HG03469 (cell line): ENCODE measurements at regions not wholly inside any gene's neighbourhood (a gene's known extent, or its start where the extent isn't known, plus 50 kb on each side); places are given as distances from the start of the nearest gene placed in this dataset.

ENCODE experiments used
- ATAC-seq: cut with Tn5 transposase; IDR thresholded peaks from one replicate; pipeline ENCODE4 v1.9.1; 2021; ENCODE audit warnings: mild to moderate bottlenecking, moderate library complexity, moderate number of reproducible peaks; ENCODE audit not compliant: unreplicated experiment

DNA sequence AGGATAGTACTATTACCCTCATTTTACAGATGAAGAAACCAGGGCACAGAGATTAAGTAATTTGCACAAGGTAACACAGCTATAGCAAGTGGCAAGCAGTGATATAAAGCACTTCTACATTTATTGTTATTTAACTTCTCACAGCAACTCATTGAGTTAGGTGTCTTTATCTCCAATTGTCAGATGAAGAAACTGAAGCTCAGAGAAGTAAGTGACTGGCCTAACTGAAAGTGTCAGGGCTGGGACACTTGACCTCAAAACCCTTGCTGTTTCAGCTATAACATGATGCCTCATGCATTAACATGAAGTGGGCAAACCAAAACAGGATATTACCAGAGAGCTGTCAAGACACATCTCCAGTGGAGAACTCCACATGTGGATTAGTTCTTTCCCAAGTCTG lies 65.8 kb upstream of the LEKR1 start:
- ATAC-seq = peak; percentile 88

GRCh38 chr3:156761007-156761406 lies 65.1 kb upstream of the LEKR1 start:
- no peak for ATAC-seq

GRCh38 chr3:156761713-156762451 lies 64.3 kb upstream of the LEKR1 start:
- no peak for ATAC-seq

DNA sequence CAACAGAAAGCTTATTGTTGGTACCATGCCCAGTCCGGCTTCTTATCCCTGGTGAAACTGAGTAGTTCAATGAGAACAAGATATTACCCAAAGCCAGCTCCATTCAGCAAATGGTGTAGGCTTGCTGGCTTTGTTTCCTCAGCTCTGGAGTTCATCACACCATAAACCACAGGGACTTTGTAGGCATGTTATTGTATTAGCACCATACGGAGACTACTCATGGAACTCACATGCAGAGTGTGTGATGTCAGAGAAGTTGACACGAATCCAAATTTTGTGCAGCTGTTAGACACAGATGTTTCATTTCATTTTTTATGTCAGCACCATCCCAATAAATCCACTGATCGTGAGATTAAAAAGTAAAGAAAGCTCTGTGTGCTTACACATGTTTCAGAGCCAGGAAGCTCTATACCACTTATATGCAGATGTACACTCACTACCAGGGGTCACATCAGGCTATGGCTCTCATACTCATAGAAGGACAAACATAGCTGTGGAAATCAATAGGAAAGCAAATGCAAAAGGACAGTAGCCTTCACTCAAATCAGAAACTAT lies 63.4 kb upstream of the LEKR1 start:
- no peak for ATAC-seq

- ATAC-seq = no peak
These were observed 62.8 kb upstream of the LEKR1 start for GRCh38 chr3:156763386-156763785.

DNA sequence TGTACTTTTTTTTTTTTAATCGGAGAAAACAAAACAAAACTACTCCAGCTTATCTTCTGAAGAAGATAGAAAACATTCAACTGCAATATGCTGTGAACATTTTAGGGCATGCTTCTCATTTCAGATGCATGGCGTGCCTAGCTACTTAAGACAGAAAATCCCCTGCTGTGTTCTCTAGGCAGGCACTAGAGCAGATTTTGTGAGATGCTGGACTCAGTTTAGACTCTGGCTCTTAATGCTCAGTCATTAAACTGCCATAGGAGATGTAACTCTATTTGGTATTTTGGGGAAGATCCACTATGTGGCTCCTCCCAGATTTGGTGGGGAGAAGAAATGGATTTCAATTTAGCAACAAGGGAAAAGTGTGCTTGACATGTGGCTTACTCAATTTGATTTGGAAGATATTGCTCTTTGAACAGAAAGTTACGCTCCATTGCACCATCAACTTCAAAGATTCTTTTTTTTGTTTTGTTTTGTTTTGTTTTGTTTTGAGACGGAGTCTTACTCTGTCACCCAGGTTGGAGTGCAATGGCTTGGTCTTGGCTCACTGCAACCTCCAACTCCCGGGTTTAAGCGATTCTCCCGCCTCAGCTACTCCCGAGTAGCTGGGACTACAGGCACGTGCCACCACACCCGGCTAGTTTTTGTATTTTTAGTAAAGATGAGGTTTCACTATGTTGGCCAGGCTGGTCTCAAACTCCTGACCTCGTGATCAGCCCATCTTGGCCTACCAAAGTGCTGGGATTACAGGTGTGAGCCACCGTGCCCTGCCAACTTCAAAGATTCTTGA lies 62.0 kb upstream of the LEKR1 start:
- no peak for ATAC-seq

- ATAC-seq = no peak
These were observed 61.4 kb upstream of the LEKR1 start for GRCh38 chr3:156764751-156765150.

DNA sequence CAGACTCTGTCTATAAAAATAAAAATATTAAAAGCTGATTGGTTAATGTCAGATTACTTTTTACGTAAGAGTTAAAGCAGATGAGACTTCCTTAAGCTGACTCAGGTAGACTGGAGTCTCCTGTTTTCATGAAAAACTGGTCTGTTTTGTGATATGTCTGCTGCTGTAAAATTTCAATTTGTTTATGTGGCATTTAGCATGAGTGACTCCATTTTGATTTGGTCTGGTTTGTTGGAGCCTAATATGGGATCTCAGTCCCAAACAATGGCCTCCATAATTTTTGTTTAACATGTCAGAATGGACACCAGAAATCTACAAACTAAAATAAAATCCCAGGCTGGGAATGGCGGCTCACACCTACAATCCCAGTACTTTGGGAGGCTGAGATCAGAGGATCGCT lies 57.8 kb upstream of the LEKR1 start:
- ATAC-seq = no peak

DNA sequence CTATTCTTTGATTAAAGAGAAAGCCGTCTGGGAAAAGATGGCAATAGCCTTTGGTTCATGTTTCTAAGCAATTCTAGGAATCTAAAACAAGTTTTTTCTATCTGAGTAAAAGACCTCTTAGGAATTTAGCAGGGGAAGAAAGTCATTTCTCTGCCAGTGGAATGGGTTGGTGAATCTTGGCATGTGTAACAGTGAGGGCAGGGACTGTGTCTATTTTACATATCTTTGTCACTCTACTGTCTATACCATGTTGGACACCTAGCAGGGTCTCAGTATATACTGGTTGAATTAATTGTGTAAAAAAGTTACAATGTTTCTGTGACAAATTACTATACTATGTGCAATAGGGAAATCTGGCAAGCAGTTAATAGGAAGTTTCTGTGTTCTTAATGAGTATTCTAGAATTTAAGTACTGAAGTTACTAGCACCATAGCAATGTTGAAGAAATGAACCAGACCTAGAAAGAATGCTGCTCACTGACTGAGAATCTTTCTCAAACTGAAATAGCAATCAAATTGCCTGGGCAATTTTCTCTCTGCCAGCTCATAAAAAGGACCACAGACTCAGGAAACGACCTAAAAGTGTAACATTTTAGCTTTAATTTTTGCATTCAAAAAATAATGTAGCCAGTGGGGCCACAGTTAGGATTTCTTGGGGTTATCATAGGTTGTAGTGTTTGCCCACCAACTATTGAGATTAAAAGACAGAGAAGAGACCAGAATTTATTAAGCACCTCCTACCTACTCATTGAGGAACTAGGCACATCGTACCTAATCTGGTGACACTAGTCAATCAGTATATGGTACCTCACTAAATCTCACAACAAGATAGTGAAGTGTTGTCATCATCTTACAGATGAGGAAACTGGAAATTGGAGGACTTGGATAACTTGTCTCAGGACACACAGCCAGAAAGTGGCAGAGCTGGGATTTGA lies 56.2 kb upstream of the LEKR1 start:
- no peak for ATAC-seq

- no peak for ATAC-seq
These were observed 55.3 kb upstream of the LEKR1 start for GRCh38 chr3:156770699-156771414.

GRCh38 chr3:156772588-156773206 lies 53.5 kb upstream of the LEKR1 start:
- ATAC-seq = no peak

DNA sequence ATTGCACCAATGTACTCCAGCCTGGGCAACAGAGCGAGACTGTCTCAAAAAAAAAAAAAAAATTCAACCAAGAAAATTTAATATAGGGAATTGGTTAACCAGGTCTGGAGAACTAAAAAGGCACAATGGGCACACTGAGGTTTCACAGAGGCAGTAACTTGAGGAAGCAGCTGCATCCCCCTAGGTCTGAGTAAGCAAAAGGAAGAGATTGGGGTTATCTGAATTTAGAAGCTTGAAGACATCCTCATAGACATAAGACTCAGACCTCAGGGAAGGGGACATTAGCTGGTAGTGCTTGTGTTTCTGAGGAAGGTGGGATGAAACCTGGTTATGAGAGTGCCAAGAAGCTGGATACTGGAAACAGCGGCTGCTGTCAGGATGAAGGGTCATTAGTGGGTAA lies 50.1 kb upstream of the LEKR1 start:
- no peak for ATAC-seq
